ENCODE measurements at regions not wholly inside any gene's neighbourhood (a gene's known extent, or its start where the extent isn't known, plus 50 kb on each side); places are given as distances from the start of the nearest gene placed in this dataset.

DNA sequence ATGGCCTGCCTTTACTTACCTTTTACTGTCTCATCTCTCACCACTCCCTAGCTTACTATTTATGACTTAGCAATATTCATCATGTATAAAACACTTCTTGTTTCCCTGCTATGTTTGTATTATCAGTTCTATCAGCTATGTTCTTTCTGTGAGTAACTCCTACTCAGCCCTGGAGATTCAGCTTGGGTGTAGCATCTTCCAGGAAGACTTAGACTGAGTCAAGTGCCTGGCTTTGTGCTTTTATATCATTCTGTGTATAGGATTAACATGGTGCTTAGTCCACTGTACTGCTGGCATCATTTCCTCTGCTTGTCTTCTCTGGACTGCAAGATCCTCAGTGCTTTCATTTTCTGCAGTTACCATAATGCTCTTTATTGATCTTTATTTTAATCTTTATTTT lies 257.8 kb downstream of the BTBD3 start:
- Mint-ChIP-seq H3K9me3 (peaks cover 12 to 33% of the 10 kb centered on the region in 2 donors), H3K36me3 (ENCODE audit: insufficient read depth) (no peaks in the 10 kb centered on the region), H3K4me3 (no peak overlapping the region), H3K27ac (no peak overlapping the region), H3K4me1 (ENCODE audit: low read depth in 2 of 2) (no peaks in the 10 kb centered on the region), H3K27me3 (no peaks in the 10 kb centered on the region)
- DNase-seq (no peak), ATAC-seq (replicated peaks) (no peak)

DNA sequence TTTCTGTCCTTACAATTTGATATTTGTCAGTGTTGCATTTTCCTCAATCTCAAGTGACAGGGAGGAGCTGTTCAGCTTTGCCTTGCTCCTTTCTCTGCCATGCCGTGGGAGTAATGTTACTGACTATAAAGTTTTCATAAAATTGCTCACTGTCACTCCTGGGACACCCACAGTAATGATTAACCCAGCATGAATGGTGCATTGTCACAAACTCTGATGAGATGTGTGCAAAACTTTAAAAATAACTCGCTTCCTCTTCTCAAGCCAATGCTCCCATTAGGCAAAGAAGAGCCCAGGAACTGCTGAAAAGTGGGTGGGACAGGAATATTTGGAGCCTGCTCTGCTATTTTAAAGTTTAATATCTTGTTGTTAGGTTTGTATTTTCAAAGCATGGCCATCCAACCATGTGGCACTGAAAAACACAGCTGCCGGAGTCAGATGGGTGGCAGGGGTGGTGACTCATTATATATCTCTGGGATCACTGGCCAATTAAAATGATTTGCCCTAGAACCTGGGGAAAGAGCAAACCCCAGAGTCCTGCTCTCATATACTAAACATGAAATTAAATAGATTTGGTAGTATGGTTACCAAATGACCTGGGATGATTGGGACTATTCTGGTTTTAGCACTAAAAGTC lies 260.1 kb downstream of the BTBD3 start:
- ATAC-seq (replicated peaks) (no peak), DNase-seq (no peak)
- H3K9me3 Mint-ChIP-seq = peaks cover 8 to 25% of the 10 kb centered on the region in 2 donors
- H3K4me3 Mint-ChIP-seq = no peak overlapping the region
- no peaks in the 10 kb centered on the region for H3K27me3 Mint-ChIP-seq
- no peaks in the 10 kb centered on the region for H3K4me1 Mint-ChIP-seq (ENCODE audit: low read depth in 2 of 2)
- no peak overlapping the region for H3K27ac Mint-ChIP-seq
- H3K36me3 Mint-ChIP-seq (ENCODE audit: insufficient read depth) = no peaks in the 10 kb centered on the region

DNA sequence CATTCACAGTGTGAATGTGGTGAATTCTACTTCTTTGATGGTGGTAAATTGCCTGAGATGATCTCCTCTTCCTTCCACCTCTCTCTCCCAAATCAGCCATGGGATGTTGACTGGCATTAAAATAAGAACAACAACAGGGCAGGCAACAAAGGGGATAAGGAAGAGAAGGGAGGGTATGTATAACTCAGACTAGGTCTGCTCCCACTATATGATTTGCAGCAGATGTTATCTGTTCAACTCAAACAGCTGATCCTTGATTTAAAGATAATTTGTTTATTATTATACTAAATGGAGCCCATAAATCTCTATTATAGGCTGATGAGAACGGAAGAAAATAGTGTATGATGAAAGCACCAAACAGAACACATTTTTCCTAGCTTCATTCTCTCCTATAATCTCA lies 262.0 kb downstream of the BTBD3 start:
- no peaks in the 10 kb centered on the region for H3K36me3 Mint-ChIP-seq (ENCODE audit: insufficient read depth)
- DNase-seq = no peak
- H3K4me1 Mint-ChIP-seq (ENCODE audit: low read depth in 2 of 2) = no peaks in the 10 kb centered on the region
- H3K4me3 Mint-ChIP-seq = no peak overlapping the region
- no peak overlapping the region for H3K27ac Mint-ChIP-seq
- H3K9me3 Mint-ChIP-seq = peaks cover 5 to 26% of the 10 kb centered on the region in 2 donors
- ATAC-seq (replicated peaks) = no peak
- H3K27me3 Mint-ChIP-seq = no peaks in the 10 kb centered on the region

DNA sequence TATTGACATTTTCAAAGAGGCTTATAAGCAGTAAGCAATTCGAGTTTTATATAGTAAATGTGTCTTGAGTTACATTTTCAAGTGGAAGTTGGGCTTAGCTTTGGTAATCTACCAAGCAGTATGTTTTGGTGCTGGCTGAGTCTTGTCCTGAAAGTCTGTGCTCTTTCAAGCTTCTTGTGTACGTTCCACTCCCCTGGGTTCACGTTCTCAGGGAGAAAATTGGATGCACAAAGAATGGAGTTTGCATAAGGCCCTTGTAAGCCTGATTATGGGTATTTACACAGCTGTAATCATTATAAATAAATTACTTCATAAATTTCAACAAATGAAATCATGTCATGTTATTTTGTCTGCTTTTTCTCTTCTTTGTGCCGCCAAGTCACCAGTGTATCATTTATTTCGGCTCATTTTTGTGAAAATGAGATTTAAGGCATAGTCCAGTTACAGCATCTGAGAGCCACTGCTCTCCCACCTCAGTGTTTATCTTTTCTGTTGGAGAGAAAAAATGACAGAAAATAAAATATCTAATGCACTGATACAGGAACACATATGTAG lies 262.5 kb downstream of the BTBD3 start:
- Mint-ChIP-seq H3K4me1 (ENCODE audit: low read depth in 2 of 2) (no peaks in the 10 kb centered on the region), H3K27ac (no peak overlapping the region), H3K27me3 (no peaks in the 10 kb centered on the region)

DNA sequence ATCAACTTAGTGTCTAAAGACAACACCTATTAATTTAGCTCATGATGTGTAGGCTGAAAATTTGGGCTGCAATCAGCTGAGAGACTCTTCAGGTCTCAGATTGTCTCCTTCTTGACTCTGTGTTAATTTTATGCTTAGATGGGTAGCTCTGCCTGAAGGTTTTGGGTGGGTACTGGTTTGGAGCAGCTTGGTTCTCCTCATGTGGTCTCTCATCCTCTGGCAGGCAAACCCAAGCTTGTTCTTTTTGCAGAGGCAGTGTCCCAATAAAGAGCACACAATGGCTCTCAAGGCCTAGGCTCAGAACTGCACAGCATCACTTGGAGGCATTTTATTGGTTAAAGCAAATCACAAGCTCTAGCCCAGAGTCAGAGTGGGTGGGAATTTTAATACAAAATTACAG lies 280.6 kb downstream of the BTBD3 start:
- ATAC-seq (replicated peaks) = no peak
- H3K36me3 Mint-ChIP-seq (ENCODE audit: insufficient read depth) = no peaks in the 10 kb centered on the region
- no peaks in the 10 kb centered on the region for H3K27me3 Mint-ChIP-seq
- DNase-seq = no peak
- H3K27ac Mint-ChIP-seq = no peak overlapping the region
- H3K9me3 Mint-ChIP-seq = peaks cover 6 to 20% of the 10 kb centered on the region in 2 donors
- H3K4me3 Mint-ChIP-seq = no peak overlapping the region
- H3K4me1 Mint-ChIP-seq (ENCODE audit: low read depth in 2 of 2) = no peaks in the 10 kb centered on the region

More for the DNA sequence above, 262.5 kb downstream of the BTBD3 start:
- Mint-ChIP-seq H3K36me3 (ENCODE audit: insufficient read depth) (no peaks in the 10 kb centered on the region), H3K9me3 (peaks cover 2 to 21% of the 10 kb centered on the region in 2 donors), H3K4me3 (no peak overlapping the region)
- ATAC-seq (replicated peaks) (no peak), DNase-seq (no peak)

DNA sequence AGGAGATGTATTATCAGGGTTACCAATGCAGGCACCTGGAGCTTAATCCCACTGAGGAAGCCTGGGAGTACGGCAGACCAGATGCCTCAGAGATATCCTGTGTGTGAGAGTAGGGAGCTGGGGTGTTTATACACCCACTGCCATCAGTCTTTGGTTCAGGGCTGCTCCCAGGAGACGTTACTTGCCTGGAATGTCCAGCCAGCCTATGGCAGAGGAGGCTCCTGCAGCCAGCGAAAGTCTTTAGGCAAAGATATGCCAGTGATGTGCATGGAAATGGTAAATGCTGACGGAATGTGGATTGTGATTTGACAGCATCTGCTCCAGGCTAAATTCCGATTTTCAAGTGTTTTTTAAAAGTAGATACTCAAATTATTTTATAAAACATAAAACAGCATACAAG lies 282.0 kb downstream of the BTBD3 start:
- no peak overlapping the region for H3K27ac Mint-ChIP-seq
- H3K9me3 Mint-ChIP-seq = peaks cover 6 to 20% of the 10 kb centered on the region in 2 donors
- no peak overlapping the region for H3K4me3 Mint-ChIP-seq
- no peak for DNase-seq
- H3K36me3 Mint-ChIP-seq (ENCODE audit: insufficient read depth) = no peaks in the 10 kb centered on the region
- no peak for ATAC-seq (replicated peaks)
- H3K27me3 Mint-ChIP-seq = no peaks in the 10 kb centered on the region
- H3K4me1 Mint-ChIP-seq (ENCODE audit: low read depth in 2 of 2) = no peaks in the 10 kb centered on the region

DNA sequence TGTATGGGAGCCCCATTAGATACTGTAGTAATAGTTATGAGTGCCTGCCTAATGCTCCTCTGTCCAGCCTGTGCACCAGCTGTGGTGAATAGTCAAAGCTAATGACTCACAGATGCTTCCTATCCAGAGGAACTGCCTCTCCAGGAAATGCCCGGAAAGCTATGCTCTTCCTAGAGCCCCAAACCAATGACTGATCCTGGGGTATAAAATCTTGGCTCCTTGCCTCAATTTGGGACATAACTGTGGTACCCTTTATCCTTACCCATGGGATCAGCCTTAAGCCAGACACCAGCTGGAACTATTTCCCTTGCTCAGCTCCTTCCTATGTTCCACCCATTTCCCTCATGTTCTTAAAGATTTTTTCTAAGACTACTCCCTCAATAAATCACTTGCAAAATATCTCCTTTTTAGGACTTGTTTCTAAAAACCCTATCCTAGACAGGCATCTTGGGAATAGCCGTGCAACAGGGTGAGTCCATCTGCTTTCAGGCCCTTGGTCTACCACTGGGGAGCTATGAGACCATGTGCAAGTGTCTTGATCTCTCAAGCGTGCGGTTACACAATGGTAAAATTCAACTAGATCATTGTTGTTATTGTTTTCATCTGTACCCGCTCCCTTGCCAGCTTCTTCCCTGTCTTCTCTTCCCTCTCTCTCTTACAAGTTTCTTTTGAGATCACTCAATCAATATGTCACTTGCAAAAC lies 283.7 kb downstream of the BTBD3 start:
- H3K4me1 Mint-ChIP-seq (ENCODE audit: low read depth in 2 of 2) = no peaks in the 10 kb centered on the region
- peaks cover 6 to 20% of the 10 kb centered on the region in 2 donors for H3K9me3 Mint-ChIP-seq
- no peak overlapping the region for H3K4me3 Mint-ChIP-seq
- H3K27ac Mint-ChIP-seq = no peak overlapping the region
- no peaks in the 10 kb centered on the region for H3K36me3 Mint-ChIP-seq (ENCODE audit: insufficient read depth)
- DNase-seq = no peak
- no peak for ATAC-seq (replicated peaks)
- H3K27me3 Mint-ChIP-seq = no peaks in the 10 kb centered on the region

DNA sequence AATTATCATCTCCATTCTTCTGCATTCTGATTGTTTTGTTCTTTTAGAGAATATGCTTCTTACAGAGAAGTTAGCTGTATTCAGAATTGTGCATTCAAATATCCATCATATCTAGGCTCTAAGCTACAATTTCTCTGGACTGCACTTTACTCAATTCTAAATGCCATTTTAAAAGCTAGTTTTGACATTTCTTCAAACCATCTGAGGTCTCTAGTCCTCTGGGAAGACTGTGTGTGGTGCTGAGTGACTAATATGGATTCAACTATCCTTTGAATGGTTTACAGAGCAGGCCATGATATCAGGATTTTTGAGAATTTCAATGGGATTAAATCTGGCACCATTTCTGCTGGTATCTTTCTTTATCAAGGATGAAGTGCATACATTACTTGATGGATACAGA lies 285.7 kb downstream of the BTBD3 start:
- no peak for ATAC-seq (replicated peaks)
- H3K36me3 Mint-ChIP-seq (ENCODE audit: insufficient read depth) = no peaks in the 10 kb centered on the region
- H3K4me1 Mint-ChIP-seq (ENCODE audit: low read depth in 2 of 2) = no peaks in the 10 kb centered on the region
- no peak overlapping the region for H3K4me3 Mint-ChIP-seq
- no peak for DNase-seq
- no peak overlapping the region for H3K27ac Mint-ChIP-seq
- no peaks in the 10 kb centered on the region for H3K27me3 Mint-ChIP-seq
- peaks cover 3 to 26% of the 10 kb centered on the region in 2 donors for H3K9me3 Mint-ChIP-seq

DNA sequence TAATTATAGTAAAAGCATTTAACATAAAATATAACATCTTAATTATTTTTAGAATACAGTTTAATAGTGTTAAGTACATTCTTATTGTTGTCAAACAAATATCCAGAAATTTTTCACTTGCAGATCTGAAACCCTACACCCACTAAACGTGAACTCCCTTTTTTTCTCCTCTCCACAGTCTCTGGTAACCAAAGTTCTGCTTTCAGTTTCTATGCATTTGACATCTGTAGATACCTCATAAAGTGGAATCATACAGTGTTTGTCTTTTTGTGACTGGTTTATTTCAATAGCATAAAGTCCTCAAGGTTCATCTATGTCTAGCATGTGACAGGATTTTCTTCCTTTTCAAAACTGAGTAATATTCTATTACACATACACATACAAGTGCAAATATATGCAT lies 286.3 kb downstream of the BTBD3 start:
- H3K27ac Mint-ChIP-seq = no peak overlapping the region
- H3K36me3 Mint-ChIP-seq (ENCODE audit: insufficient read depth) = no peaks in the 10 kb centered on the region
- ATAC-seq (replicated peaks) (no peak), DNase-seq (no peak)
- H3K27me3 Mint-ChIP-seq = no peaks in the 10 kb centered on the region
- no peak overlapping the region for H3K4me3 Mint-ChIP-seq
- H3K4me1 Mint-ChIP-seq (ENCODE audit: low read depth in 2 of 2) = no peaks in the 10 kb centered on the region
- H3K9me3 Mint-ChIP-seq = peaks cover 6 to 24% of the 10 kb centered on the region in 2 donors

DNA sequence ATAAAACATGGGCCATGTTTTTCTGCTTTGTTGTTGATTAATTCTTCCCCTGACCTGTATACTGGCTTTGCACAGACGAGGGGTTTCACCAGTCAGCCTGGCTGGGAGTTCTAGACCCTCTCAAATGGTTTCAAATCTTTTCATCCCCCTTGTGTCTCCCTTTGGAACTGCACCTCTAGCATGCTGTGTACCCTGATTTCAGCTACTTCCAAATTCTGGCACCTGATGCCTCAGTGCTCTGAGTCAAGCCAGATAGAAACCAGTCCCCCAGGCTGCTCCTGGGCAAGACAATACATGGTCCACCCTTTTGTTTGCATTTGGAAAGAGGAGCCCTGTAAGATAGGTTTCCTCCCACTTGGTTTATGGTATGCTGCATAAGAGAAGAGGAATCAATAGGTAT lies 290.2 kb downstream of the BTBD3 start:
- ATAC-seq (replicated peaks) (no peak), DNase-seq (no peak)
- Mint-ChIP-seq H3K27ac (no peak overlapping the region), H3K27me3 (no peaks in the 10 kb centered on the region), H3K4me3 (no peak overlapping the region), H3K4me1 (ENCODE audit: low read depth in 2 of 2) (no peaks in the 10 kb centered on the region), H3K36me3 (ENCODE audit: insufficient read depth) (no peaks in the 10 kb centered on the region), H3K9me3 (peaks cover 3 to 13% of the 10 kb centered on the region in 2 donors)

DNA sequence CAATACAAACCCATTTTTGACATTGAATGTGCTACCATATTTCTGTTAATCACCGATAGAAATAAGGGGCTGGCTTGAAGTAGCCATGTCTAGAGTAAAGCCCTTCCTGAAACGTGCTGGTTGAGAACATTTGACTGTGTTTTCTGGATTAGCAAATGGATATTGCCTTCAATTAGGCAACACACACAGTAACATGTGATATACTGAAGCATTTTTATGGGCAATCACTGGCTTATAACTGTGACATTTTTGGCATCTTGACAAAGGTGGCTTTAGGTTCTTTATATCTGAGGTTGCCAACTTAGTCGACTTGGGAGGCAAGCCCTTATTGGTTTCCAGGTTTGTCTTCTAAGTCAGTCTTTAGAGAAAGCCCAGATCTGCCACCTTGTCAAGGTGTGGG lies 292.9 kb downstream of the BTBD3 start:
- H3K9me3 Mint-ChIP-seq = peaks cover 6 to 13% of the 10 kb centered on the region in 2 donors
- DNase-seq = no peak
- no peak for ATAC-seq (replicated peaks)
- H3K27ac Mint-ChIP-seq = no peak overlapping the region
- no peak overlapping the region for H3K4me3 Mint-ChIP-seq
- no peaks in the 10 kb centered on the region for H3K4me1 Mint-ChIP-seq (ENCODE audit: low read depth in 2 of 2)
- no peaks in the 10 kb centered on the region for H3K36me3 Mint-ChIP-seq (ENCODE audit: insufficient read depth)
- H3K27me3 Mint-ChIP-seq = no peaks in the 10 kb centered on the region

DNA sequence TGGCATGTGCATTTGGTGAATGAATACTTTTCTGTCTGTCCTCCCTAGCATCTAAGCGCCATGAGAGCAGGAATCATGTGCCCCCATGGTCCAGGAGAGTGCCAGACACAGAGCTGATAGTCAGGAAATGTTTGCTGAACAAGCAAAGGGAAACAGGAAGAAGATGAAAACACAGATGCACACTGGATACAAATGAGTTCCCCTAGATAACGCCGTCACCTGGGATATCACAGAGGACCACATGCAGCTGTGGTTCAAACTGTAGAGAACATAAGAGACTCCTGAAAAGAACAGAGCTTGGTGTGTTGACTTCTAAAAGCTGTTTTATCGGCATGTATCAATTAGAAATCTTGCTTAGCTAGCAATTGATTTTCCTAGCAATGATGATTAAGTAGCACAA lies 293.7 kb downstream of the BTBD3 start:
- Mint-ChIP-seq H3K9me3 (peaks cover 8 to 13% of the 10 kb centered on the region in 2 donors), H3K36me3 (ENCODE audit: insufficient read depth) (no peaks in the 10 kb centered on the region), H3K27ac (no peak overlapping the region), H3K4me1 (ENCODE audit: low read depth in 2 of 2) (no peaks in the 10 kb centered on the region), H3K27me3 (no peaks in the 10 kb centered on the region), H3K4me3 (no peak overlapping the region)
- ATAC-seq (replicated peaks) (no peak), DNase-seq (no peak)

DNA sequence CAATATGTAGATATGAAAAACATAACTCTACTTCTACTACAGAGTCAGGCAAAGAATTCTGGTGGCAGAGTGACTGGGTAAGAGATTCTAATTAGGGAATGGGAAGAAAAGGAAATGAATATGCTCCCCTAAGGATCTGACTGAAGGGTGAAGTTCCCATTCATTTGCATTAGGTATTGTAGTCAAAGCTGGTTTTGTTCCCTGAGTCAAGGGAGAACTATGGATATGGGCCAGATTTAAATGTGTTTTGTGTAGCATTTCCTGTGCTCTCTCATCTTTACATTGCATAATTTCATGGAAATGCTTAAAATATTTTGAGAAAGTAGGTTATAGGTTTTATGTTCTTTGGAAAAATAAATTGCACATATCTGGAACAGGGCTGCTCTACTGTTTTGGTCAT lies 299.7 kb downstream of the BTBD3 start:
- H3K4me3 Mint-ChIP-seq = no peak overlapping the region
- H3K27me3 Mint-ChIP-seq = no peaks in the 10 kb centered on the region
- DNase-seq (no peak), ATAC-seq (replicated peaks) (no peak)
- no peaks in the 10 kb centered on the region for H3K36me3 Mint-ChIP-seq (ENCODE audit: insufficient read depth)
- peaks cover 10 to 15% of the 10 kb centered on the region in 2 donors for H3K9me3 Mint-ChIP-seq
- H3K27ac Mint-ChIP-seq = no peak overlapping the region
- no peaks in the 10 kb centered on the region for H3K4me1 Mint-ChIP-seq (ENCODE audit: low read depth in 2 of 2)

DNA sequence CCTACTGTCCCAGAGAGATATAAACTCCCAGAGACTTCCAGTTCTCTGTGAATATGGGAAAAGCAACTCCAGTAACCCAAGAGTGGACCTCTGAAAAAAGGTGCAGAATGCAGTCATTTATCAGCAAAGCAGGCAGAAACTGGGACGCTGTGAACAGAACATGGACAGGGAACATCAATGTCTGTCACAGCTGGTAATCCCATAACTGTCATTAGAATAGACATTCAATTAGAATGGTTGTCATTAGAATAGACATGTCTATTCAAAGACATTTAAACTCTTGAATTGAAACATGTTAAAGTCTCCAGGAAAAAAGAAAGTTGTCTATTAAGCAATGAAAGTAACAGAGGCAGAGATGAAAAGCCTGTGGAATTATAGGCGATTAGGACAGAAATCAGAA lies 302.1 kb downstream of the BTBD3 start:
- no peak for ATAC-seq (replicated peaks)
- no peak overlapping the region for H3K27ac Mint-ChIP-seq
- no peaks in the 10 kb centered on the region for H3K27me3 Mint-ChIP-seq
- no peak overlapping the region for H3K4me3 Mint-ChIP-seq
- no peaks in the 10 kb centered on the region for H3K4me1 Mint-ChIP-seq (ENCODE audit: low read depth in 2 of 2)
- DNase-seq = no peak
- H3K9me3 Mint-ChIP-seq = peaks cover 8 to 18% of the 10 kb centered on the region in 2 donors
- H3K36me3 Mint-ChIP-seq (ENCODE audit: insufficient read depth) = no peaks in the 10 kb centered on the region
